ENCODE measurements at regions not wholly inside any gene's neighbourhood (a gene's known extent, or its start where the extent isn't known, plus 50 kb on each side); places are given as distances from the start of the nearest gene placed in this dataset.
"Not testable (repeated sequence)": the region's sequence is repeated elsewhere in the genome, so short reads cannot be mapped to it uniquely, and the experiment has no call there.

- H3K4me1 ChIP-seq (ENCODE audit: insufficient read depth), result no peaks in the 10 kb centered on the region
- intact Hi-C loops (cut with DNase I), result no loop called here
Observed at GRCh38 chr4:85029453-85029852, 63.0 kb upstream of the WDFY3 start.

DNA sequence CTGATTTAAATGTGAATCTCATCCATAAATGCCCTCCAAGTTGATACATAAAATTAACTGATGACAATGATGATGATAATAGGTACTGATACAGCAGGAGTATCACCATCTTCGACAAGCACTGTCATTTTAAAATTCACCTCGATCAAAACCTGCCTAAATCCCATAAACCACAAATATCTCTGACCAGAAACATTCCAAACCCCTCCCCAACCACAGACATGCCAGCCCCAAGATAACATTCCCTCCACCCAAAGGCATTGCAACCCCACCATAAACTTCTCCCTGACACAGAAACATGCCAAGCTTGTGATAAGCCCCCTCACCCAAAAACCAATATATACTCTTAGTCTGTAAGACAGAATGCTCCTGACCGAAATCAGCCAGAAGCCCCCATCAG, 63.7 kb upstream of the WDFY3 start:
- Histone ChIP-seq H3K4me1 (ENCODE audit: insufficient read depth) (no peaks in the 10 kb centered on the region), H3K27ac (no peak overlapping the region), H3K27me3 (no peaks in the 10 kb centered on the region), H3K36me3 (no peaks in the 10 kb centered on the region), H3K9me3 (peaks cover 0 to 2% of the 10 kb centered on the region in 2 donors), H3K4me3 (no peak overlapping the region)
- 90 to 92% (median 91%) methylated on average over 3 of the region's 3 CpGs for WGBS, 3 donors
- TF ChIP-seq EP300 (IDR thresholded peaks at IDR 0.05) (no peak), CTCF (IDR thresholded peaks at IDR 0.05) (no peak)
- no peak for DNase-seq
- intact Hi-C loops (cut with DNase I), result no loop called here

More at GRCh38 chr4:85029453-85029852, 63.0 kb upstream of the WDFY3 start:
- no peak overlapping the region for H3K27ac ChIP-seq
- H3K9me3 ChIP-seq, result peaks cover 0 to 2% of the 10 kb centered on the region in 2 donors
- H3K4me3 ChIP-seq, result no peak overlapping the region
- H3K36me3 ChIP-seq, result no peaks in the 10 kb centered on the region
- TF ChIP-seq EP300 (IDR thresholded peaks at IDR 0.05) (no peak), POLR2A (IDR thresholded peaks at IDR 0.05) (no peak), CTCF (IDR thresholded peaks at IDR 0.05) (no peak)
- WGBS, 3 donors, result 85 to 90% (median 88%) methylated on average over 4 of the region's 4 CpGs
- H3K27me3 ChIP-seq, result no peaks in the 10 kb centered on the region
- no peak for DNase-seq

GRCh38 chr4:85033838-85034237, 67.3 kb upstream of the WDFY3 start:
- H3K27ac ChIP-seq; H3K36me3 ChIP-seq; H3K27me3 ChIP-seq; H3K9me3 ChIP-seq; DNase-seq; intact Hi-C loops (cut with DNase I); H3K4me3 ChIP-seq; H3K4me1 ChIP-seq (ENCODE audit: insufficient read depth): not testable (repeated sequence)
- 89 to 93% (median 90%) methylated on average over 6 of the region's 6 CpGs for WGBS, 3 donors

- H3K9me3 ChIP-seq, result peaks cover 0 to 3% of the 10 kb centered on the region in 2 donors
- no peaks in the 10 kb centered on the region for H3K36me3 ChIP-seq
- WGBS, 3 donors, result 77 to 90% (median 84%) methylated on average over 1 of the region's 1 CpG
- DNase-seq, result no peak
- no peak overlapping the region for H3K27ac ChIP-seq
- intact Hi-C loops (cut with DNase I), result no loop called here
- H3K4me1 ChIP-seq (ENCODE audit: insufficient read depth), result no peaks in the 10 kb centered on the region
- H3K27me3 ChIP-seq, result no peaks in the 10 kb centered on the region
- TF ChIP-seq POLR2A (IDR thresholded peaks at IDR 0.05) (no peak), EP300 (IDR thresholded peaks at IDR 0.05) (no peak), CTCF (IDR thresholded peaks at IDR 0.05) (no peak)
- no peak overlapping the region for H3K4me3 ChIP-seq
Observed at GRCh38 chr4:85039526-85039925, 73.0 kb upstream of the WDFY3 start.

GRCh38 chr4:85043812-85044496, 77.5 kb upstream of the WDFY3 start:
- H3K36me3 ChIP-seq; H3K27me3 ChIP-seq; intact Hi-C loops (cut with DNase I); H3K4me1 ChIP-seq (ENCODE audit: insufficient read depth); H3K4me3 ChIP-seq; DNase-seq; H3K27ac ChIP-seq; H3K9me3 ChIP-seq: not testable (repeated sequence)
- WGBS, 3 donors, result 84 to 94% (median 88%) methylated on average over 6 of the region's 6 CpGs
